Upper lobe of right lung (tissue), 1 donor: ENCODE measurements at regions not wholly inside any gene's neighbourhood (a gene's known extent, or its start where the extent isn't known, plus 50 kb on each side); places are given as distances from the start of the nearest gene placed in this dataset.

ENCODE experiments used
- ATAC-seq: fragments of 200-7000 bp; cut with Tn5 transposase; one replicate; pipeline ENCODE4 v1.9.1; 2020; ENCODE audit warnings: mild to moderate bottlenecking, moderate library complexity
- DNase-seq: peaks from one replicate; pipeline ENCODE4 v3.0.0-alpha.2; 2020
- H3K27ac ChIP-seq: fragments of 200-600 bp; one replicate; pipeline ENCODE4 v1.8.0; 2022
- H3K27me3 ChIP-seq: fragments of 200-600 bp; one replicate; pipeline ENCODE4 v1.8.0; 2022; ENCODE audit warnings: mild to moderate bottlenecking
- H3K36me3 ChIP-seq: fragments of 200-600 bp; one replicate; pipeline ENCODE4 v1.8.0; 2022
- H3K4me1 ChIP-seq: fragments of 200-600 bp; one replicate; pipeline ENCODE4 v1.8.0; 2022
- H3K4me3 ChIP-seq: fragments of 200-600 bp; one replicate; pipeline ENCODE4 v1.8.0; 2022; ENCODE audit warnings: mild to moderate bottlenecking
- H3K9me3 ChIP-seq: fragments of 200-600 bp; one replicate; pipeline ENCODE4 v1.8.0; 2022
- intact Hi-C: fragments of 100-400 bp; cut with DNase I; formaldehyde crosslinking; loops from one replicate; pipeline ENCODE4 v1.11.0; 2022
- TF ChIP-seq, protein P1 (sequence below): fragments of 200-600 bp; IDR thresholded peaks from one replicate; pipeline ENCODE4 v1.8.0; 2022; ENCODE audit warnings: antibody characterized with exemption
- donor health status: DM: no; HTN: yes; CAD: no; lungs with severe emphysema.

DNA sequence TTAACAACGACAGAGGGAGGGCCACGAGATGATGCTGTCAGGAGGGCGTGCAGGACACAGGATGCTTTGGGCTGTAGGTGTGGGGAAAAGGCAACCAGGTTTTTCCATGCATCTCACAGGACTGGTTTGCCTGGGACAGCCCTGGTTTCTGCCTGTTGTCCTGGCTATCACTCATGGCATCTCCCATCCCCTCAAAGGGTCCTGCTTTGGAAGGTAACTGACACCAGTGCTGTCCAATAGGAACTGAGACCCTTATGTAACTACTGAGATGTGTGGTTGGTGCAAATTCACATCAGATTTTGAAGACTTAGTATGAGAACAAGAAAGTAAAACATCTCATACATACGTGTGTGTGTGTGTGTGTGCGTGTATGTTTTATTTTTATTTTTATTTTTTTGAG, 144.2 kb downstream of the URI1 start:
- Histone ChIP-seq H3K4me3 (no peak overlapping the region), H3K4me1 (no peaks in the 10 kb centered on the region), H3K27ac (no peak overlapping the region), H3K36me3 (no peaks in the 10 kb centered on the region), H3K9me3 (no peaks in the 10 kb centered on the region), H3K27me3 (no peaks in the 10 kb centered on the region)
- TF ChIP-seq, protein P1, sequence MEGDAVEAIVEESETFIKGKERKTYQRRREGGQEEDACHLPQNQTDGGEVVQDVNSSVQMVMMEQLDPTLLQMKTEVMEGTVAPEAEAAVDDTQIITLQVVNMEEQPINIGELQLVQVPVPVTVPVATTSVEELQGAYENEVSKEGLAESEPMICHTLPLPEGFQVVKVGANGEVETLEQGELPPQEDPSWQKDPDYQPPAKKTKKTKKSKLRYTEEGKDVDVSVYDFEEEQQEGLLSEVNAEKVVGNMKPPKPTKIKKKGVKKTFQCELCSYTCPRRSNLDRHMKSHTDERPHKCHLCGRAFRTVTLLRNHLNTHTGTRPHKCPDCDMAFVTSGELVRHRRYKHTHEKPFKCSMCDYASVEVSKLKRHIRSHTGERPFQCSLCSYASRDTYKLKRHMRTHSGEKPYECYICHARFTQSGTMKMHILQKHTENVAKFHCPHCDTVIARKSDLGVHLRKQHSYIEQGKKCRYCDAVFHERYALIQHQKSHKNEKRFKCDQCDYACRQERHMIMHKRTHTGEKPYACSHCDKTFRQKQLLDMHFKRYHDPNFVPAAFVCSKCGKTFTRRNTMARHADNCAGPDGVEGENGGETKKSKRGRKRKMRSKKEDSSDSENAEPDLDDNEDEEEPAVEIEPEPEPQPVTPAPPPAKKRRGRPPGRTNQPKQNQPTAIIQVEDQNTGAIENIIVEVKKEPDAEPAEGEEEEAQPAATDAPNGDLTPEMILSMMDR = no peak
- DNase-seq = no peak
- intact Hi-C loops = no loop called here
- no peak for ATAC-seq

- Histone ChIP-seq H3K9me3 (no peaks in the 10 kb centered on the region), H3K36me3 (no peaks in the 10 kb centered on the region), H3K27me3 (no peaks in the 10 kb centered on the region), H3K27ac (no peak overlapping the region), H3K4me1 (no peaks in the 10 kb centered on the region), H3K4me3 (no peak overlapping the region)
- ATAC-seq (no peak), DNase-seq (no peak)
- TF ChIP-seq, protein P1 = no peak
- intact Hi-C loops = no loop called here
Observed at GRCh38 chr19:30086916-30087315, 144.9 kb downstream of the URI1 start.

DNA sequence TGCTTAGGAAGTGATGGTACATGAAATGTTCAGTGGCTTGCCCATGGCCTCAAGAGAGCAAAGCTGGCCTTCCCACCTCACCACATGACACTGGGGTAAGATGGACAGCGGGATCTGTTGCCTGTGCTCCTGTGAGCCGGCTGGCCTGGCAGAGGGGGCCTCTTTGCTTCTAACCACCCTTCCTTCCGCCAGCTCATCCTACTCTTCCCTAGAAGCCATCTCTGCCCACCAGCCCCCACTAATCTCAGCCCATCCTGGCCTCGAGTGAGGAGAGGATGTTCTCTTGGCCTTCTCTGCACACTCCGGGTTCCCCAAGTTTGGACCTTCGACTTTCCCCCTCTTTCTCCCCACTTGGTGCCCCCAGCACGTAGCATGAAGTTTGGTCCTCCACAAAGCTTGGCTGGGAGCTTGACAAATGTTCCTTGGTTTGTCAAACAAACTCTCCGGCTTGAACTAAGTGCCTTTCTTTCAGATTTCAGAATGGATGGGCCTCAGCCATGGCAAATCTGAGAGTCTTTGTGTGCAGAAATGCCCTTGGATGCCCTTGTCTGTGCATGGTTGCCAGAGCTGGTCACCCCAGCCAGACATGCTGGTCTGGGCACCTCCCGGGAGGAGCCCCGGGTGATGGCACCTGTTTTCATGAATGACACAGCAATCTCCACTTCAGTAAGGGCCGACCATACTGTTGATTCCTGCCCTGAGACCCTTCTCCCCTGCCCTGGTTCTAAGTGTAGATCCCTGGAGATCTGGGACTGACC, 145.5 kb downstream of the URI1 start:
- no peaks in the 10 kb centered on the region for H3K9me3 ChIP-seq
- ATAC-seq (no peak), DNase-seq (peak; percentile 33)
- no peaks in the 10 kb centered on the region for H3K4me1 ChIP-seq
- H3K4me3 ChIP-seq = no peak overlapping the region
- intact Hi-C loops = no loop called here
- no peaks in the 10 kb centered on the region for H3K36me3 ChIP-seq
- H3K27ac ChIP-seq = no peak overlapping the region
- TF ChIP-seq, protein P1 = no peak
- no peaks in the 10 kb centered on the region for H3K27me3 ChIP-seq

- no peak overlapping the region for H3K4me3 ChIP-seq
- no peaks in the 10 kb centered on the region for H3K4me1 ChIP-seq
- DNase-seq (no peak), ATAC-seq (no peak)
- no peaks in the 10 kb centered on the region for H3K27me3 ChIP-seq
- TF ChIP-seq, protein P1 = no peak
- H3K9me3 ChIP-seq = no peaks in the 10 kb centered on the region
- no peak overlapping the region for H3K27ac ChIP-seq
- intact Hi-C loops = no loop called here
- H3K36me3 ChIP-seq = no peaks in the 10 kb centered on the region
Observed at GRCh38 chr19:30088567-30088966, 146.5 kb downstream of the URI1 start.

GRCh38 chr19:30089086-30089665, 147.1 kb downstream of the URI1 start:
- Histone ChIP-seq H3K27me3 (no peaks in the 10 kb centered on the region), H3K4me3 (no peak overlapping the region), H3K4me1 (no peaks in the 10 kb centered on the region), H3K36me3 (no peaks in the 10 kb centered on the region), H3K9me3 (no peaks in the 10 kb centered on the region), H3K27ac (no peak overlapping the region)
- DNase-seq = peak; percentile 52
- intact Hi-C loops = no loop called here
- no peak for ATAC-seq
- TF ChIP-seq, protein P1 = no peak
